G401 (cell line): ENCODE measurements at regions not wholly inside any gene's neighbourhood (a gene's known extent, or its start where the extent isn't known, plus 50 kb on each side); places are given as distances from the start of the nearest gene placed in this dataset.
A peak's percentile ranks its signal among the peaks of the same experiment; 100 is the strongest.

Experiments
- DNase-seq: peaks from one replicate; pipeline ENCODE4 v3.0.0-alpha.2; 2015; ENCODE audit warnings: low spot score
- in situ Hi-C: cut with HindIII; loops from 2 replicates; pipeline ENCODE4 v1.10.0; 2016; ENCODE audit warnings: low sequenced_read_pairs, mixed read lengths

DNA sequence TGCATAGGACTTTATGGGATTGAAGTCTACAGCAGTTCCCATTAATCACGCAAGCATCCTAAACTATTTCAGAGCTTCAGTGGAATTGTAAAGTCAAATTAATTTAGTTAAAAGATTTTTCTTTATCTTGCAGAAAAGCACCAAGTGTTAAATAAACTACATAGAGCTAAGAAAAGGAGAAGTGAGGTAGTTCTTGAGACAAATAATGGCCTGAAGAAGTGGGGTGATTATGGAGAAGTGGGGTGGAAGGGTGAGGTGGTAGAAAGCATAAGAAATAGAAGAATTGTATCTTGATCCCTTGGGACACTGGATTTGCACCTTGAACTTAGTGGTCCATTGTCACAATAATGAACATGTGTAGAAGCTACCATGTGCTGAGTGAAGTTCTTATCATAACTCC lies 121.7 kb upstream of the LINC00305 start:
- in situ Hi-C loops: no loop called here
- no peak for DNase-seq

DNA sequence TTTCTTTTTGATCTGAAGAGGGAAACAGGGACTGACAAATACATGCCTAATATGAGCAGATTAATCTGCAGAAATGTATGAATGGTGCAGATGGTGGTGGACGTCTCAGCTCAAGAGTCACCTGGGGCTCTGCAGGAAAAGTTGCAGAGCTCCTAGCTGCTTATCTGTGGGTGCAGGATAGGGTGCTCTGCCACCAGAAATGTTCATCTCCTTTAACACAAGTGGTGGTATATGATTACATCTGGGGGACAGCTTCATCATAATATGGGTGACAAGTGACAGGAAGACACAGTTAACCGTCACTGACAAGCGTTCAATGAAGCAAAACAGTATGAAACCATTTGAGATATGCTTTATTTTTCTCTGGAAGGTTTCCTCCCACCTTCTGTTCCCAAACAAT lies 121.2 kb upstream of the LINC00305 start:
- no peak for DNase-seq
- in situ Hi-C loops: no loop called here

- in situ Hi-C loops: no loop called here
- no peak for DNase-seq
Measured at GRCh38 chr18:64264171-64264570, 115.3 kb upstream of the LINC00305 start.

- in situ Hi-C loops: no loop called here
- no peak for DNase-seq
Measured at GRCh38 chr18:64260810-64261209, 111.9 kb upstream of the LINC00305 start.

DNA sequence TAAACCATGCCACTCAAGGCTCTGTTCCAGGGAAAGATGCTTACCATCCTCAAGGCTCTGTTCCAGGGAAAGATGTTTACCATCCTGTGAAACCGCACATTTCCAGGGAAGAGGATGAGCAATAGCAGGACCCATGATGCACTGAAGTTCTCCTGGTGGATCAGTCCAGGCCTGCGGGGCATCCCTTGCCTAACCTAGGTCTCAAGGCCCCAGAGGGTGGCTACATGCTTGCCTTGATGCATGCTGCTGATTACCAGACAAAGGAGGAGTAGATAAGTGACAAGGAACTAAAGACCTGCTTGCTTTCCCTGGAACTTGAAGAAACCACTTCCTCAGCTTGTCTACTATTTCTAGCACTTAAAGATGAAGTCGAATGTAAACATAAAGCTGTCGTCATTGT lies 111.0 kb upstream of the LINC00305 start:
- in situ Hi-C loops: no loop called here

DNA sequence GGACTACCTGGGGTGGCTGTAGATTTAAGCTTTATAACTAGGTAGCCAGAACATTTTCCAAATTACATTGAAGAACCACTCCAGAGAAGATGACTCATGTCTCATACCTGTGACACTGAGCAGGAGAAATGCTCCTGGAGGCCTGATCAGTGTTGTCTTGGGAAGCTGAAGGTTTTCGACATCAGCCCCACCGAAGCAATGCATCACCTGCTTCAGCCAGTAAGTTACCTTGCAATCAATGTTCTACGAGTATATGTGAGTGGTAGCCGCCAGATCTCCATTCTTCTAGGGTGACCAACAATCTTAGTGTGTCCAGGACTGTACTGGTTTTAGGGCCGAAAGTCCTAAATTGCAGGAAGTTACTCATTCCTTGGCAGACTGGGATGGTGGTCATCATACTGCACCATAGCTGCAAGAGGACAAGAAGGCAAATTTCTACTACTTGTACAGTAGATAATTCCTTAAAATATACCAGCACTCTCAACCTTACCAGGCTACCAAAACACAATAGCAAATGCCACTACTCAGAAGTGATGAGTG lies 109.3 kb upstream of the LINC00305 start:
- no peak for DNase-seq
- in situ Hi-C loops: no loop called here

More for the DNA sequence above, 111.0 kb upstream of the LINC00305 start:
- DNase-seq: no peak

DNA sequence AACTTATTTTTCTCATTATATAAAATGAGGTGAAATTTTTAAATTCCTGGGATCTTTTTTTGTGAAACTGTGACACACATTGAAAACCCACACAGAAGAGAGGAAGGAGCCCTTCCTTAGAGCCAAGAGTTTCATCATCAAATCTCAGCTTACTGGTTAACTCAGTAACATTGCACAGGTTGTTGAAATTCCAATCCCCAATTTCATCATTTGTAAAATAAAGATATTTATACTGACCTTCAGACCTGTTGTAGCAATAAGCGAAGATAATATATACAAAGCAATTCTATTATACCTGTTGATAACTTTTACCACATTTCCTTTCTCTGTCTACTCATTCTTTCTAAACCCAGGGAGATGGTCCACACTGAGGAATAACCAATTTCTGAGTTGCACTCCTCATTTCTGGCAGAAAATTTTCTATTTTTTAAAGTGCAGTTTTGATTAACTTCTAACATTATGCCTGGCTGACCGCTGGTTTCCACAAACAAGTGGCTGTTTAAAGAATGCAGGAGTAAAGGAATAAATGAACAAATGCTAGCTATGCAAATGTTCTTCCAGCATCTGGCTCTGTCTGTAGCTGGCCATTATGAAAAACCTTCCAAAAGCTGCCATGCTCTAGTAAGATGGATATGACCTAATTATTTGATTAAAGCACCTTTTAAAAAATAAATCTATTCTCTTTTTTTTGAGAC lies 105.7 kb upstream of the LINC00305 start:
- in situ Hi-C loops: no loop called here
- no peak for DNase-seq

GRCh38 chr18:64253873-64254272 lies 105.0 kb upstream of the LINC00305 start:
- in situ Hi-C loops: no loop called here

DNA sequence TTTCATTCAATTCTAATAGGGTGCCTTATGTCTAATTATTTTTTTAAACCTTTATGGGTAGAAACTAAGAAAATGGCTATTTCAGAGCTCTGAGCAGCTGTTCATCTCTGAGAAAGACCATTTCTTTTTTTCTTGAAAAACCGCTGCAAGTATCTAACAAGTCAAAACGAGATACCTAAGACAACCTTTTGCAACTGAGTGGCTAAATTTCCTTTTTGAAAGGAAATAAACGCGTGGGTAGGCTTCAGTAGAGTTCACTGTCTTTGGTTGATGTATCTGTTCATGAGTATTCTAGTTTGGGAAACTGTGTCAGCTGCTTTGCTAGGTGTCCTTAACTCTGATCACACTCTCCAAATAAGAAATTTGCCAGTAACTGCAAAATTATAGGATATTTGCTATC lies 104.3 kb upstream of the LINC00305 start:
- no peak for DNase-seq
- in situ Hi-C loops: no loop called here

More at GRCh38 chr18:64253873-64254272, 105.0 kb upstream of the LINC00305 start:
- DNase-seq: no peak

DNA sequence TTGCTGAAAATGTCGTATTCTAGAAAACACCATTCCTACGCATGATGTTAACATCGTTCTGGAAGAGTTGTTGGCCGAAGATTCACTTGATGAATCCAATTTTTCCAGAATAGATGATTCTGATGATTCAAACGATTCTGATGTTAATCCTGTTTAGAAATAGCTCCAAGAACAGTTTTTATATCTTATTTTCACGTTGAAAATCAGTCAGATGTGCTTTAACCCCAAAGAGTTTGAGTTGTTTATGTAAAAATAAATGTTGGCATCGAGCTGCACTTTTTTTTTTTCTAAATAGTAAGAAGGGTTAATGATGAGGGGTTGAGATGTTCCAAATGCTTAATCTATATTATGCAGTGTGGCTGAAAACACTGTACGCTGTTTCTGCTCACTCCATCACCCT lies 99.9 kb upstream of the LINC00305 start:
- in situ Hi-C loops: no loop called here
- DNase-seq: no peak

DNA sequence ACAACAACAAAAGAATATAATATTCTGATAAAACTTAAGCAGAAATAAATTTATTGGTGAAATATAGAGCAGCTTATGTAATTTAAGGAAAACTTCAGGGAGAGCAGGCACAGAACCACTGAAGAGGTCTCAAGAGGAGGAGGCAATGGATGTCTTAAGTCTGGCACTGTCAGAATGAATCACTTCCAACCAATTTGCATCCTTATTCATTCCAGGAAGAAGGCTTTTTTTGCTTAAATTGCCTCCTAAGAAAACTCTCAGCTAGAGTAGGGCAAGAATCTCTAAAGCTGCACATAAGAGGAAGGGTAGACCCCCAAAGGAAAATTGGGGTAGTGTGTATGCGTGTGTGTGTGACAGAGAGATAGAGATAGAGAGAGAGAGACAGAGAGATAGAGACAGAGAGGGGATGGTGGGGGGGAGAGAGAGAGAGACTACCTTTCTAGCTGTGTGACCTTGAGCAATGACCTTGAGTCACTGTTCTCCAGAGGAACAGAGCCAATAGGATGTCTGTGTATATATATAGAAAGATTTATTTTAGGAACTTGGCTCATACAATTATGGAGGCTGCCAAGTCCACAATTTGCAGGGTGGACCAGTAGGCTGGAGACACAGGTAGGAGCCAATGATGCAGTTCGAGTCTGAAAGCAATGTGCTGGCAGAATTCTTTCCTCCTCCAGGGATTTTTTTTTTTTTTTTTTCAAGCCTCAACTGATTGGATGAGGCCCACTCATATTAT lies 96.4 kb upstream of the LINC00305 start:
- peak; percentile 14 for DNase-seq
- in situ Hi-C loops: no loop called here

DNA sequence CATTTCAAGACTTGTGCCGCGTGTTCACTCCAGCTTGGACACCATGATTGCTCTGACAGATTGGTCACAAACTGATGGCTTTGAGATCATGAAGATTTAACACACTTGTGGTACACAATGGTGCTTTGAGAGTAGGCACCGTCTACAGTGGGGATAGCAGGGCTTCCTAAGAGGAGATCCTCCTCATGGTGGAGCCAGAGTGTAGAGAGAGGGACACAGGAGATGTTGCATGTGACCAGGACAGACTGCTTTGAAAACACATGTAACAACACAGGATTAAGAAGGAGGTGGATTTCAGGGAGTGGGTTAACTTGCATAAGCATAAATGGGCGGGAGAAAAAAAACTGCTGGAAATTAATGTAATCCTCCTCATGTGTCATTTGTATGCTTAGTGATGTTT lies 95.7 kb upstream of the LINC00305 start:
- in situ Hi-C loops: no loop called here

GRCh38 chr18:64240316-64240715 lies 91.4 kb upstream of the LINC00305 start:
- DNase-seq: no peak
- in situ Hi-C loops: no loop called here

More for the DNA sequence above, 95.7 kb upstream of the LINC00305 start:
- no peak for DNase-seq

DNA sequence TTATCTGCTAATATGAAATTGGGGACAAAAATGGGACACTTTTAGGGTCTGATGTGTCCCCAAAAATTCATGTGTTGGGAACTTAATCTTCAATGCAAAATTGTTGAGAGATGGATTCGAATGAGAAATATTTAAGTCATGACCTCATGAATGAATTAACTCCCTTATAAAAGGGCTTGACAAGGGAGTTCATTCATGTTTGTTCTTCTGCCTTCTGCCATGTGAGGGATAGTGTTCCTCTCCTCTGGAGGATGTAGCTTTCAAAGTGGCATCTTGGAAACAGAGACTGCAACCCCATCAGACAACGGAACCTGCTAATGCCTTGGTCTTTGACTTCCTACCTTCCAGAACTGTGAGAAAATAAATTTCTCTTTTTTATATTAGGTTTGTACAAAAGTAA lies 89.2 kb upstream of the LINC00305 start:
- DNase-seq: no peak
- in situ Hi-C loops: no loop called here

DNA sequence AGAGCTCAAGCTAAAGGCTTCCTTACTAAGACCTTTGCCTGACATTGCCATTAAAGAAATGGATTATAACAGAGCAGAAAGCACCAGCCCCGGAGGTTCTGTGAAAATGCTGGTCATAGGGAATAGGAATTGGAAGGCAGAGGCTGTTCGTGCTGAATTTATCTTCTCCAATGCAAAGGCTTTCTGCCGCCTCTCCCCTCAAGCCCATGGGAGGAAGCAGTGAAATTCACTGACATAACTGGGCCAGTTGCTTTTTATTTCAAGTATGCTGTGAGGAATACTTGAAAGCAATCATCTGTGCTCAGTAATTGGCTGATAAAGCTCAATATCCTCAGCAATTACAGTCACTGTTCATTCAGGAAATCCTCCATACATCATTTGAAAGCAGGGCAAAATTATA lies 85.4 kb upstream of the LINC00305 start:
- in situ Hi-C loops: no loop called here
- DNase-seq: no peak

GRCh38 chr18:64233851-64234250 lies 85.0 kb upstream of the LINC00305 start:
- DNase-seq: no peak
- in situ Hi-C loops: no loop called here

DNA sequence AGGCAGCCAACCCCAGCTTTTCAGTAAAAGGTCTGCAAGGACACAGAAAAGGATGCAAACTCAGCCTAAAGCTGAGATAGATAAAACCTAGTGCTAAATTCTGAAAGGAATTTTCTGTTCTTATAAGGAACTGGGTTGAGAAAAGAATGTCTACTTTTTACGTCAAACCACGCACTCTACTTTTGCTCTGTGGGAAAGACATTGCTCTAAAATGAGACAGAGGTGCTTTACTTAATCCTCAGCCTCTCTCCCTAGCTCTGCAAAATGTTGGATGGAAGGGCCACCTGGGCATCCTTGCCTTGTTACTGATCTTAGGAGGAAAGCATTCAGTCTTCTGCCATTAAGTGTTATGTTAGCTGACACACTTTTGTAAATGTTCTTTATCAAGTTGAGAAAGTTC lies 72.1 kb upstream of the LINC00305 start:
- in situ Hi-C loops: no loop called here
- DNase-seq: no peak

- DNase-seq: no peak
- in situ Hi-C loops: no loop called here
Measured at GRCh38 chr18:64219517-64219916, 70.6 kb upstream of the LINC00305 start.

- DNase-seq: no peak
- in situ Hi-C loops: no loop called here
Measured at GRCh38 chr18:64210401-64210949, 61.6 kb upstream of the LINC00305 start.

GRCh38 chr18:64208516-64208915 lies 59.6 kb upstream of the LINC00305 start:
- in situ Hi-C loops: no loop called here
- DNase-seq: no peak
